ENCODE measurements at regions not wholly inside any gene's neighbourhood (a gene's known extent, or its start where the extent isn't known, plus 50 kb on each side); places are given as distances from the start of the nearest gene placed in this dataset.

DNA sequence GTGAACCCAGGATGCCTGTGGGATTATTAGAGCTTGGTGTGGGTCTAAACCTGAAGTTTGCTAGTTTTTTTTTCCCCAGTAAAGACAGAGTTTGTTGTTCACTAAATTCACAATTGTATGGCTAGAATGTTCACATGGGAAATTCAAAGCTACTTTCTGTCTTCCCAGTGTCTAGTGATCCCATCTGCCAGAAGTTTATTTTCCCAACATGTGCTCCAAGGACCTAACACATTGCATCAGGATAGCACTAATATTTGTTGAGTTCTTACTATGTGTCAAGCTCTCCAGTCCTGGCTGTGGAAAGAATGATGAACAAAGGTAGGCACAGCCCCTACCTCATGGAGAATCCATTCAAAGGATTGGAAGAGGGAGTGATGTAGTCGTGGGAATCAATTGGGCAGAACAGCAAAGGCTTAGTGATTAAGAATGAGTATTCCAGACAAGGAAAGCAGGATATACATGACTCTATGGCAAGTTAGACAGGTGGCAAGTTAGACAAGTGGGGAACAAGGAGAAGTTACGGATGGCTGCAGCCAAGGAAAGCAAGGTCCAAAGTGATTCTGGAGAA, 521.5 kb upstream of the WWC1 start:
- TF ChIP-seq, protein P1, sequence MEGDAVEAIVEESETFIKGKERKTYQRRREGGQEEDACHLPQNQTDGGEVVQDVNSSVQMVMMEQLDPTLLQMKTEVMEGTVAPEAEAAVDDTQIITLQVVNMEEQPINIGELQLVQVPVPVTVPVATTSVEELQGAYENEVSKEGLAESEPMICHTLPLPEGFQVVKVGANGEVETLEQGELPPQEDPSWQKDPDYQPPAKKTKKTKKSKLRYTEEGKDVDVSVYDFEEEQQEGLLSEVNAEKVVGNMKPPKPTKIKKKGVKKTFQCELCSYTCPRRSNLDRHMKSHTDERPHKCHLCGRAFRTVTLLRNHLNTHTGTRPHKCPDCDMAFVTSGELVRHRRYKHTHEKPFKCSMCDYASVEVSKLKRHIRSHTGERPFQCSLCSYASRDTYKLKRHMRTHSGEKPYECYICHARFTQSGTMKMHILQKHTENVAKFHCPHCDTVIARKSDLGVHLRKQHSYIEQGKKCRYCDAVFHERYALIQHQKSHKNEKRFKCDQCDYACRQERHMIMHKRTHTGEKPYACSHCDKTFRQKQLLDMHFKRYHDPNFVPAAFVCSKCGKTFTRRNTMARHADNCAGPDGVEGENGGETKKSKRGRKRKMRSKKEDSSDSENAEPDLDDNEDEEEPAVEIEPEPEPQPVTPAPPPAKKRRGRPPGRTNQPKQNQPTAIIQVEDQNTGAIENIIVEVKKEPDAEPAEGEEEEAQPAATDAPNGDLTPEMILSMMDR (IDR thresholded peaks at IDR 0.05; ENCODE audit: low read depth, low read length, missing control alignments), result no peak
- no peak for DNase-seq (ENCODE audit: extremely low read depth, low read depth)
- H3K4me3 ChIP-seq (replicated peaks; ENCODE audit: low read depth, low read length), result no peak overlapping the region

DNA sequence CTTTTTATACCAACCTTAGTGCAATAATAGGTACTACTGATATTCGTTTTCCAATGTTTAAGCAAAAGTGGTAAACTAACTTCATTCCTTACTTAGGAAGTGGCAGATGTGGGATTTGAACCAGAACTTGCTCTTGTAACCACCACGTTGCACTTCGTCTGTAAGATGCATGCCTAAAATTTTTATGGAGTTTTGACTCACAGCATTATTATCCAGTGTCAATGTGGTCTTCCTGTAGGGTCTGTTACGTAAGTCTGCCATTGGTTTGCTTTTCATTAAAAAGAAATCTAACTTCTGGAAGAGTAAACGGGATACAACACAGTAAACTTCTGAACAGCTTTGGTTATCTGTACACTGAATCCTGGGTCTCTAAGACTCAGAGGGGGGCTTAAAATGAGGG, 521.0 kb upstream of the WWC1 start:
- TF ChIP-seq, protein P1 (IDR thresholded peaks at IDR 0.05; ENCODE audit: low read depth, low read length, missing control alignments), result no peak
- no peak overlapping the region for H3K4me3 ChIP-seq (replicated peaks; ENCODE audit: low read depth, low read length)
- peak; percentile 20 for DNase-seq (ENCODE audit: extremely low read depth, low read depth)

DNA sequence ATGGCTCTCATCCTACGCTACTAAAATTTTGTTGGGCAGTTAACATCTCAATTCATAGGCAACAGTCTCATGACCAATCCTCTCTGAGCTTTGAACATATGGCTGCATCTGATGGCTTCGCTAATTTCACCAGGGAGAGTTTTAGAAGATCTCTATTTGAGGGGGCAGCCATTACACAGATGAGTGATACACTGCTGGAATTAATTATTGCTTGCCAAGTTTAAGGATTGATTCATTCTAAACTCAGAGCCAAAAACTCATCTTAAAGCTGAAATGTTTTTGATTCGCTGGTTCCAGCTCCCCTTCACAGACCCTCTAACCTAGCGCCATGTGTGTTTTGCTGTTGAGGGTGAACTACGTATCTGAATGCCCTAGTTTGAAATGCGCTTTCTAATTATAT, 519.9 kb upstream of the WWC1 start:
- TF ChIP-seq, protein P1 (IDR thresholded peaks at IDR 0.05; ENCODE audit: low read depth, low read length, missing control alignments), result no peak

DNA sequence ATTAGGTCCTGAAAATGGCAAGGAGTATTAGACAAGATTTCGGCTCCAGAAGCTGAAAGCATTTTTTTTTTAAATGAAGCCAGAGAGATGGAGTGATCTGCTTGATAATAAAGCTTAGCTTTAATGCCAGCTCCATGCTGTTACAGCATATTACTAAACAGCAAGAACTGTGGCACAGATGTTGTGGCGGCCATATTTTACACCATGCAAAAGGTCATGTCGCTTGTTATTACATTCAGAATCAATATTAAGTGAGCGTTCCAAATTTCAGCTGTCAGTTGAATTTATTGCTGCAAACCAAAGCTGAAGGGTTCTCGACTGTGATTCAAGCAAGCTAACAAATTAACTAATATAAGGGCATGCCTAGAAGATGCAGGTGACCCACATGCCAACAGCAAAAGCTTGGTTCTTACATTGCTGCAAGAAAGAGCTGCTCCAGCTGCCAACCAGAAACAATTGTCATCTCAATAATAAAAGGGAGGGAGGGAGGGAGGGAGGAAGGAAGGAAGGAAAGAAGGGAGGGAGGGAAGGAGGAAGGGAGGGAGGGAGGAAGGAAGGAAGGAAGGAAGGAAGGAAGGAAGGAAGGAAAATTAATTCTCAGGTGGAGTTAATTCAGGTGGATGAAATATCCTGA, 517.7 kb upstream of the WWC1 start:
- H3K4me3 ChIP-seq (replicated peaks; ENCODE audit: low read depth, low read length), result no peak overlapping the region
- TF ChIP-seq, protein P1 (IDR thresholded peaks at IDR 0.05; ENCODE audit: low read depth, low read length, missing control alignments), result no peak
- no peak for DNase-seq (ENCODE audit: extremely low read depth, low read depth)

More for the DNA sequence above, 519.9 kb upstream of the WWC1 start:
- no peak overlapping the region for H3K4me3 ChIP-seq (replicated peaks; ENCODE audit: low read depth, low read length)
- DNase-seq (ENCODE audit: extremely low read depth, low read depth), result no peak

DNA sequence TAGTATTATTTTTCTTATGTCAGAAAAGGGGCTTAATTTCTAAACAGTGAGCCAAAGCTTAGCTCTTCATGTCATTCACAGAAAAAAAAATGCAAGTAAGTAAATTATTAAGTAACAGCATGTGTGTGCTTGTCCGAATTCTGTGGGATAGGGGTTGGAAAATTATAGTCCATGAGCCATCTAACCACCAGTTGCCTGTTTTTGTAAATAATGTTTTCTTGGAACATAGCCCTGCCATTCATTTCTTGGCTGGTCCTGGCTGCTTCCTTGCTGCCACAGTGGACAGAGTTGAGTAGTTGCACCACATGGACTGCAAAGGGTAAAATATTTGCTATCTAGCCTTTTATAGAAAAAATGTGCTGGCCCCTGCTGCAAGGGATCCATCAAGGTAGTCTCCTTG, 513.7 kb upstream of the WWC1 start:
- DNase-seq (ENCODE audit: extremely low read depth, low read depth), result no peak
- H3K4me3 ChIP-seq (replicated peaks; ENCODE audit: low read depth, low read length), result no peak overlapping the region
- TF ChIP-seq, protein P1 (IDR thresholded peaks at IDR 0.05; ENCODE audit: low read depth, low read length, missing control alignments), result no peak

DNA sequence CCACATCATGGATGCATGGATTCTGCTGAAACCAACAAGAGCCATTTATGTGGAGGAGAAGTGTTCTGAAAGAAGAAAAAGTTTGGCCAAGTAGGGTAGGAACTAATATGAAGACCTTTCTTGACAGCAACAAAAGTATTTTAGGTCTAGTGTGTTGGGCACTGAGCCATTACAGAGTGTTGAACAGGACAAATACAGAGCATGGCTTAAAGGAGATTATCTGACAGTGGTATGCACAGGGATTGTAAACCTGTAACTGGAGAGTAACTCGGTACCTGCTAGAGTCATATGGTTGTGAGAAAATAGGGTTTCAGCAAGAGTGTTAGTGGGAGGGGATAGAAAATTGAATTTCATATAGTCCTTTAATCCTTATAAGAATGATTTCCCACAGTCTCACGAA, 513.2 kb upstream of the WWC1 start:
- TF ChIP-seq, protein P1 (IDR thresholded peaks at IDR 0.05; ENCODE audit: low read depth, low read length, missing control alignments), result no peak
- no peak overlapping the region for H3K4me3 ChIP-seq (replicated peaks; ENCODE audit: low read depth, low read length)
- no peak for DNase-seq (ENCODE audit: extremely low read depth, low read depth)

DNA sequence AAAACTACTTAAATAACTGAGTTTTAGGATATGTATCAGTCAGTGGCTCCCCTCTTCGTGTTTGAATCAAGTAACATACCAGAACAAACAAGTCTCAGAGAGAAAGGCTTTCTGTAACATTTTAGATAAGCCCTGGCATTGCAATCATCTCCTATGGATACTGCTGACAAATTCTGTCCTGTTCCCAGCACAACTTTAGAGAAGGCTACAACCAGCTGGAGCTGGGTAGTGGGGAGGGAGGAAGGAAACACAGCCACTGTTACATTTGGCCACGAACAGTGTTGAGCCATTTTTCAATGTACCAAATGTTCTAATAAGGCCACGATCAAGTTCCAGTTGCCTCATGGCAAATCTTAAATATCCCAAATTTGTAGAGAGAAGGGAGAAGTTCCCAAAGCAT, 511.8 kb upstream of the WWC1 start:
- no peak for DNase-seq (ENCODE audit: extremely low read depth, low read depth)
- H3K4me3 ChIP-seq (replicated peaks; ENCODE audit: low read depth, low read length), result no peak overlapping the region
- TF ChIP-seq, protein P1 (IDR thresholded peaks at IDR 0.05; ENCODE audit: low read depth, low read length, missing control alignments), result no peak
